Putamen (tissue), 1 donor: ENCODE measurements at regions not wholly inside any gene's neighbourhood (a gene's known extent, or its start where the extent isn't known, plus 50 kb on each side); places are given as distances from the start of the nearest gene placed in this dataset.

Experiments
- DNase-seq: peaks from one replicate; pipeline ENCODE4 v3.0.0-alpha.2; 2016; ENCODE audit warnings: low spot score

DNA sequence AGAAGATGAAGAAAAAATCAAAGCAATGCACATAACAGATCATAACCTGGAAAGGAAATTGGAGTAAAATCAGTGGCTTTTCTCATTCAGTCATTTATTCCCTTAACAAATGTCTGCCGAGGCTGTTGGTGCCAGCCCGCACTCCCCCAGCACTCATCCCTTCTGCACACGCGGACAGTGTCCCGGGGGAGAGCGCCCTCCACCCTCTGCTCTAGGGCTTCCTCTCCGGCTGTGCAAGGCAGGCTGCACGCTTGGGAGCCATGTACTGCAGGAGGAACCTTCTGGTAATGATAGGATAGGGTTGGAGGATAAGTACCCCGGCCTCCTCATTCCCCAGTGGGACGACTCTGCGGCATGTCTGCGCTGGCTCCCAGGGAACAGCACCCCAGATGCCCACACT, 134.5 kb downstream of the PAX1 start:
- DNase-seq, result no peak

DNA sequence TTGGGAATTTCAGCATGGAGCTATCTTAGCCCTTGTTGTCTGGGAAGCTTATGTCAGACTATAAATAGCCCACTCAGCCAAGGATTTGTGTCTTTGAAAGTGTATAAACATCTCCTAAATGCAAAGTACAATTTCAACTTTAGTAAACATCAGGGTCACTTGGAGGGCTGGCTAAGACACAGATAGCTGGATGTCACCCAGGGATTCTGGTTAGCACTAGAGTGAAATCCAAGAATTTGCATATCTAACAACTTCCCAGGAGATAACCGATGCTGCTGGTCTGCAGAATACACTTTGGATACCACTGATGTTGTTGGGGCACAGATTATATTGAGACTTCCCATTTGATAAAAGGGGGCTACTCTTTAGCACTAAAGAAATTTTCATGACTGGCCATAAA, 130.9 kb downstream of the PAX1 start:
- no peak for DNase-seq

DNA sequence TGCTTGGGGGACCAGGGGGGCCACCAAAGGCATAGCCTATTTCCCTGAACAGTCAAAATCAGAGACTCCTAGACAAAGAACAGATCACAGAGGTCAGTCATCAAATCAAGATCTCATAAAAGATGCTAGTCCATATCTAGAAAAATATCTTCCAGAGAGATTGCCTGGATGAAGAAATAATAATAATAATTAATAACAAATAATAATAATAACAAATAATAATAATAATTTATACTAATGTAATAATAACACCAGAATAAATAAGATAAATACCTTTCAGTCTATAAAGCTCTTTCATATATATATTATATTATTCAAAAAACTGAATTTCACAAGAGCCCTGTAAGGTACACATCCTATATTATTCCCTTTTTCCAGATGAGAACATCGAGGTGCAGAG, 129.6 kb downstream of the PAX1 start:
- no peak for DNase-seq

DNA sequence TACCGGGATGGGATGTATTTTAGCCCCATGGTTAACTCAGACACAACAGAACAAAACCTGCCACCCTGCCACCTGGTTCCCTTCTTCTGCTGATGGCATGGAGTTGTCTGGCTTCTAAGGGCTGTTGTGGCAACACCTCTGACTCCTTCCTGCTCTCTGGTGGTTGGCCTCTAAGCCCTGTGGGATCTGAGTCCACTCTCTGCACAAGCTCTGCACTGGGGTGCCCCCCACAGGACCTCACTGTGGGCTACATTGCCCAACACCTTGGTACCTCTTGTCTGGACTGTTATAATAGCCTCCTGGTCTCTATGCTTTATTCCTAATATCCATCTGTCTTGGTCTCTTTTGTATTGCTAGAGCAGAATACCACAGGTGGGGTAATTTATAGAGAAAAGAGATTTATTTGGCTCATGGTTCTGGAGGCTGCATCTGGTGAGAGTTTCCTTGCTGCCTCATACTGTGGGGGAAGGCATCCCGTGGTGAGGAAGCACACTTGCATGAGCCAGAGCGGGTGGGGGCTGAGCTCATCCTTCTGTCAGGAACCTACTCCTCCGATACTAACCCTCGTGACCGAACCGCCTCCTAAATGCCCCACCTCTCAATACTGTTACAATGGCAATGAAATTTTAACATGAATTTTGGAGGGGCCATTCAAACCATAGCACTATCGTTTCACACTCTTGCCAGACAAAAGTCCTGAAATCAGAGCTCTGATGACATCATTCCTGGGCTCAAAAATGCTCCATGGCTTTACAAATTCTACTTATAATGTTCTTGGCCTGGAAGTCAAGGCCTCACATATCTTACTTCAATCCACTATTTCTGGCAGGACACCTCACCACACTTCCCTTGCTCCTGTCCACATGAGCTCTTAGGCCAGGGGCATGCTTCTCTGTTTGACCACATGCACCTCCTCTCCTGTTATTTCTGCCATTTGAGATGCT, 127.2 kb downstream of the PAX1 start:
- no peak for DNase-seq

DNA sequence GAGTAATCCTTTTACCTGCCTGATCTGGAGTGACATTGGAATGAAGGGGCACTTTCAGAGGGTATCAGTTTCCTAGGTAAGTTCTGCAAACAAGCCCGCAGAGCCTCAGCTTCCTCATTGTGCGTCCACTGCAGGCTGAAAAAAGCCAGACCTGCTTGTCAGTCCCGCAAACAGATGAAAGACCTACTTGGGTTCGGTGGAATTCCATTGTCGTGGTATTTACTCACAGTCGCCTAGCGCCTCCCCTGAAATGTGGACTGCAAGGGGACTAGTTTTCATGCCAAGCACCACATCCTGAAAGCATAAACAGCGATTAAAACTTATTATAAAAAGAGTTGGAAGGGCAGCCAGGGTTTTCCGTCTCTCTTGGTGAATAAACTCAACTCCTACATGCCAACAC, 121.5 kb downstream of the PAX1 start:
- no peak for DNase-seq

DNA sequence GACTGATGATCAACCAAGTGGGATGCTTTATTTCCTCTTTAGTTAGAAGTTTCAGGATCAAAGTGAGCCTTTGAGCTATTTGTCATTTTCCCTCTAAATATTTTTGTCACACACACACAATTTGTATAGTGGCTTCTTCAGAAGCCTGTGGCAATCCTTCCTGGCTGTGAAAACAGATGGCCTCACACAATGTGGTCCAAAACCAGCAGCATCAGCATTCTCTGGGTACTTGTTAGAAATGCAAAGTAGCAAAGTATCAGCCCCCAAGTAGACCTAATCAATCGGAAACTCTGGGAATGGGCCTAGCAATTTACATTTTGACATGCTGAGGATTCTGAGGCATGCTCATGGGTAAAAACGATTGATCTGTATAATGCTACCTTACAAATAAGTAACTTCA, 115.9 kb downstream of the PAX1 start:
- DNase-seq, result no peak

DNA sequence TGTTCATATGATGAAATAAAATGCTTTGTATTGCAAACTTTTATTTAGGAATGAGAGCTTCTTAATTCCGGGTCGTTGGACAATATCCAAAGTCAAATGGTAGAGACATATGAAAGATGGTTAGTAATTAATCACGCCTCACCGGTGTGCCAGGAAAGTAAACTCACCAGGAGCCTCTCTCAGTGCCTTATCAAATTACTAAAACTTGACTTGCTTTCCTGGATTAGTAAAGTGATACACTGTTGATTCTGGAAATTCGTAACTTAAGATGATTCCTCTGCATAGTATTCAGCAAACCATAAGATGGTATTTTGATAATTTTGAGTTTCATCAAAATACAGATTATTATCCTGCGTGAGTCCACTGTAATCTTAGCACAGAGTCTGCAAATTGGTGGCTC, 115.2 kb downstream of the PAX1 start:
- no peak for DNase-seq

DNA sequence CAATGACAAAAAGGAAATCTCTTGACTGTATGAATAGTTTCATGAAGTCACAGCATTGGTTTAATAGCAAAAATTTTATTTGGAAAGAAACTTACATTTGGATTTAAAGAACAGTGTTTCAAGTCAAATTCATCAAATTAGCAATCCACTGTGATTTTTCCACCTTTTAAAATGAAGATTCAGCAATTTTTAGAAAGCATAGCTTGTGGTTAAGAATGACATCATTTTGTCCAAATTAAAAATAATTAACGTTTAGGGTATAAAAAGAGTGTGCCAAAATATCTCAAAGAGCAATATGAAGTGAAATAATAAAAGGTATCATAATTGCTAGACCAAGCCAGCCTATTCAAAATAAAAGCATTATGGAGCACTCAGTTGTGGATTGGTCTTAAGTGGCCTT, 114.6 kb downstream of the PAX1 start:
- no peak for DNase-seq

DNA sequence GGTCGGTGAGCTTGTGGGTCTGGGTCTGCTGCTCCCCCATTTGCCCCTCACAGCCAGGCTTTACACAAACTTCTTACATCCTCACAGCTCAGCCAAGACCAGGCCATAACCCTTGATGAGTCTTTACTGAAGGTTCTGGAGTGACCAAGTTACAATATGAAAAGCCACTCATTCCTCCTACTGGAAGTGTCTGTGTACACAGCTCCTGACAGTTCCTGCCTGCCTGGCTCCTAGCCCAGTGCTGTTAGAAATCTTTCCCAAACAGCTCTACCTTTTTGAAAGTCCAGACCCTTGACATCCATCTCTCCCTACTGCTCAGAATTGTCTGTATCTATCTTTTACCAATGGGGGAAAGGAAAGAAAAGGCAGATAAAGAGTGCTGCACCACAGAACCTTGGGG, 106.9 kb downstream of the PAX1 start:
- DNase-seq, result no peak

DNA sequence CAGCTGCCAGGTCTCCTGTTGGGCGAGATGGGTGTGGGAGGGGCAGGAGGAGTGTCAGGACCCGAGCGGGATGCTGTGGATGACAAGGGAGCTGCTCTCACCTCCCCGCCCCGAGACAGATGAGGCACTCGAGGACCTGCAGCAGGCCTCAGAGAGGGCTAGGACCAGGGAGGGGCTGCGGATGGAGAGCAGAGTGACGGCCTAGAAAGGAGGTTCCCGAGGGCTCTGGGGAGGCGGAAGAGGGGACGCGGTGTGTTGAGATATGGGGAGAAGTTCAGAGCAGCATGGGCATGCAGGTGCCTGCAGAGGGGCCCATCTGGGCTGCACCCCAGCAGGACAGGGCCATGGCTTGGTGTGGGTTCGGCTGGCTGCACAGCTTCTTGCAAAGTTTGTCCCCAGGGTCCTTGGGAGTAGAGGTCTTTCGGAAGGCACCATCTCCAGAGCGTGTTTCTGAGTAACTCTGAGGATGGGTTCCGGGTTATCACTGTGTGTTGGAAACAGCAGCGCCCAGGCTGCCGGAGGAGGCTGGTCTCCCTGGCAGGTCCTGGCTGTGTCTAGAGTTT, 104.6 kb downstream of the PAX1 start:
- no peak for DNase-seq

DNA sequence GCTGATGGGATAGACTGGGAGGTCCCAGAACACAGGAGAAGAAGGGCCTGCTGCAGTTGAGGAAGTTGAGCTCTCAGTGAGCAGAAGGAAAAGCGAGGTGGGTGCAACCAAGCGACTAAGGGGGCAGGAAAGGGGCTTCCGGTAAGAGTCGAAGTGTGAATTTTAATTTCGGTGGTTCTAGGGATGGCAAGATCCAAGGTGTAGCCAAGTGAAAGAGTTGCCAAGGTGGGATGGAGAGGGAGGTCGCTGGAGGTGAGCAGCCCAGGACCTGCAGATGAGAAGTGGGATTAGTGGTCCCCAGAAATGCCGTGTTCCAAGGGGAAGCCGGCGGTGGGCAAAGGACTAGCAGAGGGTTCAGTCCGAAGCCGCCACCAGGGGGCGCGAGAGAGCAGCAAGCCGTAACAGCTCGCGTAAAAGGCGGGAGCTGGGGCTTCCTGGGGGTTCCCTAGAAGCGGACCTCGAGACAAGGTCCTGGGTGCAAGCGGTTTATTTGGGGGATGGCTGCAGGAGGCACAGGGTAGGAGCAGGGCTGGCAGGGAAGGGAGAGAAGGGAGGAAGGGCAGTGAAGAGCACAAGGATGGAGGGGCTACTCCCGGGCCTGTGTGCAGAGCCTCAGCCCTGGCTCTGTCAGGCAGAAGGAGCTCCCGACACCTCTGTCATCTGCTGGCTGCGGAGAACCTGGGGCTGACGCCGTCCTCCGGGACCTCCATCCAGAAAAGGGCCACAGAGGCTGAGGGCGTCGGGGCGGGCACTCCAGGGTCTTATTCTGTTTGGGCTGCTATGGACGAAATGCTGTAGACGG, 103.6 kb downstream of the PAX1 start:
- DNase-seq, result no peak

DNA sequence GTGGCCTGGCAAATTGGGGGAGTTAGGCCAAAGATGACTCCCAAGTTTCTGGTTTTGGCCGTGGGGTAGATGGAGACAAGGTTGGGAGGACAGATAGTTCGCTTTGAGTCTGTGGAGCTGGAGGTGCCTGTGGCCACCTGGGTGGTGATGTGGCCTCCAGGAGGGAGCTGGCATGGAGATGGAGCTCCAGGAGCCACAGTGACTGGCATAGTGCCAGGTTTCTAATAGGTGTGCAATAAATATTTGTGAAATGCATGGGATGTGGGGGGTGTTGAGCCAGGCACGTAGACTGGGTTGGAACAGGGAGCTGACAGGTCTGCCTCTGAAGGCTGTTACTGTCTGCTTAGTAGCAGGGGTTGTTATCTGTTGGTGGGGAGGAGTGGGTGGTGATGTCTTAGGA, 102.7 kb downstream of the PAX1 start:
- no peak for DNase-seq

DNA sequence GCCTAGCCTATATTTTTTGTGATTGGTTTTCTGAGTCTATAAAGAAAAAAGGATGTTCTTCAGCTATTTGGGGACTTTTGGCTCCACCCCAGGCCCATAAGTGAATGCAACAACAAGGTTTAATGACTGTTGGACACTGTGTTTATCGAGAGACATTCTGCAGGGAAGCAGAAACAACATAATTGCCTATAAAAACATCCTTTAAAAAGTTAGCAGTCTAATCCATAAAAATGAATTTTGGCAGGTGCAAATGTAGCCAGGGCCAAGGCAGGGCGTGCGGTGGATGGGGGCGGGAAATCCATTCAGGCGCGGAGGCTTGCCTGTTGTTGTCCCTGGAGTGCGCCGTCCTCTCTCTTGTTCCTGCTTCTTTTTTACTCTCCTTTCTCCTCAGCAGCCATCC, 99.3 kb downstream of the PAX1 start:
- DNase-seq, result no peak

DNA sequence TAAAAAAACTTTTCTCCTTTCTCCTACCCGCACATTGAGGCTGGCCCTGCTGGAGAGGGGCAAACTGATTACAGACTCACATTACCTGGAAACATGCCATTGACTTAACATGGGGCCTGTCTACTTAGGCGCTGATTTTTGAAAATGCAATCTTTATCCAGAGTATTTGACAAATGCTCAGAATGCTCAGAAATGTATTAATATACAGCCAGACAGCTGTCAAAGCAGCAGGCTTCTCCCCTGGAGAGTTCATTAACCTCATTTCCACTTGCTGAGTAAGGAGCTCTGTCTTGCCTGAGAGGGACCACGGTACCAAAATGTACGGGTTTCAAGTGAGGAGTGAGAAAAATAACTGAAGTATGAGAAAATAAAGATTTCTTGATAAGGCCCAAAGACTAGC, 95.7 kb downstream of the PAX1 start:
- no peak for DNase-seq

DNA sequence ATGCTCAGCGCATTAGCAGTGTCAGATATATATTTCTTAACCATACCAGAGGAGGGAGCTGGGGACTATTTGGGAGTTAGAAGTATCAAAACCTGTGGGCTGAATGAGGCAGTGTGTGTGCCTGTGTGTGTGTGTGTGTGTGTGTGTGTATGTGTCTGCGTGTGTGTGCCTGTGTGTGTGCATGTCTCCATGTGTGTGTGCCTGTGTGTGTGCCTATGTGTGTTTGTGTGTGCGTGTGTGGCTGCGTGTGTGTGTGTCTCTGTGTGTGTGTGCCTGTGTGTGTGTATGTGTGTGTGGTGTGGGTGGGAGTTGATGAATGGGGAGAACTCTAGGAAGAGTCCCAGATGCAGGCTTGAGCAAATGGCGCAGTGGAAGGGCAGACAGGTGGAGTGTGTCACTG, 92.9 kb downstream of the PAX1 start:
- no peak for DNase-seq

DNA sequence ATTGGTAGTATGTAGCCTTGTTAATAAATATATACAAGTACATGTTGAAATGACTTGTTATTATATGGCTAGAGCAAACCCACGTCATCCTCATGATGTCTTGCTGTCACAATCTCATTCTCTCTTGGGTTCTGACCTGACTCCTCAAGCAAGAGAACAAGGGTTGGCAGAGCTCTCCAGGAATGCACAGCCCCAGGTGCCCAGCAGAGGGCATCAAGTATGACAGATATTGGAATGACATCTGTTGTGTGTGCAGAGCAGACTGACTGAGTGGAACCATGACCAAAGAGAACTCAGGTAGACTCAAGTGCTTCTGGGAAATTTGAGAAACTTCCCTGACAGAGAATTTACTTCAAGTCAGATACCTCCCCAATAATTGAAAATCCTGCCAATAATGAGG, 90.6 kb downstream of the PAX1 start:
- no peak for DNase-seq

DNA sequence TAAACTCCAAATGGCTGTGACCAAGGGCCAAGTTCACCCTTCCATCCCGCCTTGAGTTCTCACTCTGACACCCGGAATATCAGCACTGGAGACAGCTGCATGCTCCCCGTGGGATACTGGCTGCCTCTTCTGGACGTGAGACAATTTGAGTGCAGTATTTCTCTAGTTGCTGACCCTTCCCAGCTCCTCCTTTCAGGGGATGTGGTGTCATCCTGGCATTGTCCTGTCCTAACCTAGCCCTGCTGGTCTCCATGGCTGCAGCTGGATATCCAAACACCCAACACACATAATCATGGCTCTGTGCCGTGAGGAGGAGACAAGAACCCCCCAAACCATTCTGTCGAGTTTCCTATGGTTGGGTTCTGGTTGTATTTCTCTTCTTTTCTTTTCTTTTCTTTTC, 82.6 kb downstream of the PAX1 start:
- no peak for DNase-seq

DNA sequence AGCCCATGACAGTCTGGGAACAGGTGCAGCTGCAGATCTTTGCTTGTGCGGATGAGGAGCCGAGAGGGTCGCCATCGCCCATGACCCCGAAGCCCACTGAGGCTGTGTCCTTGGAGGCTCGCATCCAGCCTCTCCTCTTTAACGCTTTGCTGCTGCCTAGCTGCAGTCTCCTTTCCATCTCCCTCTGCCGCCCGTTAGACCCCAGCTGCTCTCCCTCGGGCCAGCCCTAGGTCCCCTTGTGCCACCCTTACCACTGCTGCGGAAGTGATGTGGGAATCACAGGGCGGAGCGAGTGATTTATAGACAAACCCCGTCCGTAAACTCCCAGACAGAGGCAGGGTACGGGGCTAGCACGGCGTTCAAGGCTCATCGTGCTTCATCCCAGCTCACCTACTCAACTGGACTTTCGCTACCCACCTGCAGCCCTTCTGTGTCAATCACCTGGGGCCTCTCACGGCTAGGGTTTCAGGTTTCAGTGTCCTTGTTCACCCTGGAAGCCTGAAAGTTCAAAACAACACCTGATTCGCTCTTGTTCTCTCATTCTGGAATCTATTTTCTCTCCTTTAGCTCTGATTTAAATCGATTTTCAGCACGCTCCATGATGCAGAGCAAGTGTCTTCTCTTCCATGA, 76.1 kb downstream of the PAX1 start:
- no peak for DNase-seq

DNA sequence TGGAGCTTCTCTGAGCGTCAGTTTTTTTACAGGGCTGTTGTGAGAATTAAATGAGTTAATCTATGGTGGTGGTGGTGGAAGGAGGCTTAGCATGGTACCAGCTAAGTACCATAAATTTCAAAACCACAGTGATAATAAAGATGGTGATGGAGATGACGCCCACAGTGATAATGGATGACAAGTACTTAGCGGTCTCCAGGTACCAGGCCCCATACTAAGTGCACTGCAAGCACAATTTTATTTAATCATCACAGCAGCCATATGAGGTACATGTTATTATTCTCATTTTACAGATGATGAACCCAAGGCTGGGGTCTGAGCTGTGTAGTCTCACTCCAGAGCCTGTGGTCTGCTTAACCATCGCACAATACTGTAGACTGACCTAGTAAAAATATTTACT, 75.1 kb downstream of the PAX1 start:
- DNase-seq, result no peak
